GM12878 (cell line): ENCODE measurements at regions not wholly inside any gene's neighbourhood (a gene's known extent, or its start where the extent isn't known, plus 50 kb on each side); places are given as distances from the start of the nearest gene placed in this dataset.
A peak's percentile ranks its signal among the peaks of the same experiment; 100 is the strongest.

Experiments used
- ATAC-seq: fragments of 200-7000 bp; cut with Tn5 transposase; 3 replicates; pipeline ENCODE4 v1.9.1; 2020; ENCODE audit warnings: mild to moderate bottlenecking, moderate library complexity
- BruUV-seq: library from RNA; stranded (reverse); fragments of 400-500 nt; replicated peaks from 2 replicates; lab custom pipeline; 2021; lab: Mats Ljungman, UMichigan
- CTCF ChIA-PET: fragments of 300-600 bp; sonication (Branson Sonifier 250); formaldehyde crosslinking; extraction: SDS; loops from one replicate; lab custom pipeline; 2021; ENCODE audit warnings: inconsistent platforms; lab: Yijun Ruan, JAX
- POLR2A ChIA-PET: fragments of 350-600 bp; formaldehyde crosslinking; extraction: SDS; loops from one replicate; lab custom pipeline; 2021; ENCODE audit warnings: inconsistent platforms; lab: Charles Lee
- RAD21 ChIA-PET: fragments of 300-600 bp; sonication (Branson Sonifier 250); formaldehyde crosslinking; loops from one replicate; lab custom pipeline; 2023; ENCODE audit warnings: antibody characterized with exemption; ENCODE audit not compliant: unreplicated experiment; lab: Charles Lee
- SMC1A ChIA-PET: fragments of 300-600 bp; sonication (Branson Sonifier 250); formaldehyde crosslinking; loops from one replicate; lab custom pipeline; 2023; ENCODE audit not compliant: unreplicated experiment, uncharacterized antibody; lab: Charles Lee
- DNase-seq: peaks from one replicate; pipeline ENCODE4 v3.0.0-alpha.2; 2011; ENCODE audit warnings: low read depth, low spot score
- FAIRE-seq: peaks from 3 replicates; lab custom pipeline; 2011; peaks lifted over from hg19 to GRCh38; lab: Jason Lieb, UNC
- H2AFZ ChIP-seq: 2 replicates; pipeline ENCODE4 v1.6.0; 2011; ENCODE audit warnings: low read depth, low read length, control low read depth; ENCODE audit not compliant: control insufficient read depth
- H3K27ac ChIP-seq: 2 replicates; pipeline ENCODE4 v1.5.1; 2011; ENCODE audit warnings: control low read depth; ENCODE audit not compliant: control insufficient read depth, insufficient read depth
- H3K27me3 ChIP-seq, 2 experiments: replicated peaks in 1 of 2; 2 replicates each; pipeline versions ENCODE4 v1.6.0 to v1.6.1; 2011; ENCODE audit warnings: low read length in 1 of 2; ENCODE audit not compliant: control insufficient read depth in 2 of 2, insufficient read depth in 2 of 2
- H3K36me3 ChIP-seq, 2 experiments: 2 replicates each; pipeline ENCODE4 v1.5.1; 2011; ENCODE audit warnings: low read length in 1 of 2; ENCODE audit not compliant: control insufficient read depth in 2 of 2, insufficient read depth in 2 of 2
- H3K4me1 ChIP-seq: 2 replicates; pipeline ENCODE4 v1.6.1; 2011; ENCODE audit warnings: mild to moderate bottlenecking, low read length, moderate library complexity, mixed read lengths; ENCODE audit not compliant: control insufficient read depth, insufficient read depth
- H3K4me2 ChIP-seq: 2 replicates; pipeline ENCODE4 v1.6.0; 2011; ENCODE audit warnings: control low read depth; ENCODE audit not compliant: control insufficient read depth, insufficient read depth
- H3K4me3 ChIP-seq: fragments of 200-600 bp; sonication (generic); 2 replicates; pipeline ENCODE4 v1.5.1; 2016
- H3K79me2 ChIP-seq: 2 replicates; pipeline ENCODE4 v1.6.0; 2011; ENCODE audit warnings: low read length; ENCODE audit not compliant: control insufficient read depth, insufficient read depth
- H3K9ac ChIP-seq: 2 replicates; pipeline ENCODE4 v1.8.0; 2011; ENCODE audit warnings: low read length, control low read depth, mixed read lengths; ENCODE audit not compliant: control insufficient read depth, insufficient read depth
- H3K9me3 ChIP-seq: replicated peaks from 3 replicates; pipeline ENCODE4 v1.5.1; 2011; ENCODE audit warnings: mild to moderate bottlenecking, low read length; ENCODE audit not compliant: control insufficient read depth, insufficient read depth
- H4K20me1 ChIP-seq: 2 replicates; pipeline ENCODE4 v1.6.0; 2011; ENCODE audit not compliant: control insufficient read depth, insufficient read depth
- E2F8 ChIP-seq: fragments of 450-650 bp; IDR thresholded peaks from 2 replicates; pipeline ENCODE4 v1.6.1; 2018; ENCODE audit warnings: mild to moderate bottlenecking, low read depth, moderate library complexity; ENCODE audit not compliant: partially characterized antibody
- NFIC ChIP-seq: IDR thresholded peaks from 2 replicates; pipeline ENCODE4 v1.6.1; 2012; ENCODE audit warnings: low read depth, mild to moderate bottlenecking, inconsistent platforms, low read length, moderate library complexity
- SPI1 ChIP-seq: IDR thresholded peaks from 2 replicates; pipeline ENCODE4 v1.6.1; 2011; ENCODE audit warnings: low read depth, mild to moderate bottlenecking, low read length, moderate library complexity, borderline replicate concordance; ENCODE audit not compliant: insufficient read depth
- USF1 ChIP-seq: IDR thresholded peaks from 2 replicates; pipeline ENCODE4 v1.6.1; 2011; ENCODE audit warnings: borderline replicate concordance, low read depth, mild to moderate bottlenecking, moderate library complexity, mixed read lengths, low read length; ENCODE audit not compliant: insufficient read depth; ENCODE audit errors: extremely low read length
- ZNF274 ChIP-seq: IDR thresholded peaks from one replicate; pipeline ENCODE4 v1.8.0; 2011; ENCODE audit not compliant: insufficient read length, insufficient read depth
- ZZZ3 ChIP-seq: IDR thresholded peaks from 2 replicates; pipeline ENCODE4 v1.6.1; 2011; ENCODE audit warnings: low read depth; ENCODE audit not compliant: control insufficient read depth, insufficient read length
- WGBS: methylation state at CpG from one replicate; pipeline ENCODE4 v1.1.6; 2016; ENCODE audit warnings: low lambda C conversion rate; ENCODE audit not compliant: insufficient replicate concordance, insufficient coverage; ENCODE audit errors: missing lambda C conversion rate; 5-methylcytosine and 5-hydroxymethylcytosine counted together
- in situ Hi-C: fragments of 300-500 bp; cut with MboI; formaldehyde crosslinking; loops from 9 replicates; pipeline ENCODE4 v1.14.3; 2018; ENCODE audit warnings: mixed read lengths
- intact Hi-C: fragments of 100-400 bp; cut with micrococcal nuclease; formaldehyde crosslinking; loops from one replicate; pipeline ENCODE4 v1.14.2; 2022; ENCODE audit not compliant: unreplicated experiment
- TF ChIP-seq, protein P1 (sequence below): fragments of 450-650 bp; formaldehyde crosslinking; IDR thresholded peaks from 2 replicates; pipeline ENCODE4 v1.4.0; 2020; ENCODE audit warnings: mild to moderate bottlenecking, moderate library complexity
- TF ChIP-seq, protein P2 (sequence below), 3 experiments: IDR thresholded peaks in 2 of 3; conservative IDR thresholded peaks in 1 of 3; 2 replicates each; pipeline ENCODE4 v1.5.1; 2011; ENCODE audit warnings: low read depth in 3 of 3, low read length in 3 of 3, mild to moderate bottlenecking in 3 of 3, control low read depth in 2 of 3, moderate library complexity in 2 of 3, inconsistent platforms in 1 of 3, mixed read lengths in 1 of 3; ENCODE audit not compliant: control insufficient read depth in 2 of 3, insufficient read depth in 1 of 3; ENCODE audit errors: extremely low read depth in 1 of 3

GRCh38 chr2:147092266-147092665, 752.6 kb upstream of the ACVR2A start (continued):
- TF ChIP-seq, protein P1, sequence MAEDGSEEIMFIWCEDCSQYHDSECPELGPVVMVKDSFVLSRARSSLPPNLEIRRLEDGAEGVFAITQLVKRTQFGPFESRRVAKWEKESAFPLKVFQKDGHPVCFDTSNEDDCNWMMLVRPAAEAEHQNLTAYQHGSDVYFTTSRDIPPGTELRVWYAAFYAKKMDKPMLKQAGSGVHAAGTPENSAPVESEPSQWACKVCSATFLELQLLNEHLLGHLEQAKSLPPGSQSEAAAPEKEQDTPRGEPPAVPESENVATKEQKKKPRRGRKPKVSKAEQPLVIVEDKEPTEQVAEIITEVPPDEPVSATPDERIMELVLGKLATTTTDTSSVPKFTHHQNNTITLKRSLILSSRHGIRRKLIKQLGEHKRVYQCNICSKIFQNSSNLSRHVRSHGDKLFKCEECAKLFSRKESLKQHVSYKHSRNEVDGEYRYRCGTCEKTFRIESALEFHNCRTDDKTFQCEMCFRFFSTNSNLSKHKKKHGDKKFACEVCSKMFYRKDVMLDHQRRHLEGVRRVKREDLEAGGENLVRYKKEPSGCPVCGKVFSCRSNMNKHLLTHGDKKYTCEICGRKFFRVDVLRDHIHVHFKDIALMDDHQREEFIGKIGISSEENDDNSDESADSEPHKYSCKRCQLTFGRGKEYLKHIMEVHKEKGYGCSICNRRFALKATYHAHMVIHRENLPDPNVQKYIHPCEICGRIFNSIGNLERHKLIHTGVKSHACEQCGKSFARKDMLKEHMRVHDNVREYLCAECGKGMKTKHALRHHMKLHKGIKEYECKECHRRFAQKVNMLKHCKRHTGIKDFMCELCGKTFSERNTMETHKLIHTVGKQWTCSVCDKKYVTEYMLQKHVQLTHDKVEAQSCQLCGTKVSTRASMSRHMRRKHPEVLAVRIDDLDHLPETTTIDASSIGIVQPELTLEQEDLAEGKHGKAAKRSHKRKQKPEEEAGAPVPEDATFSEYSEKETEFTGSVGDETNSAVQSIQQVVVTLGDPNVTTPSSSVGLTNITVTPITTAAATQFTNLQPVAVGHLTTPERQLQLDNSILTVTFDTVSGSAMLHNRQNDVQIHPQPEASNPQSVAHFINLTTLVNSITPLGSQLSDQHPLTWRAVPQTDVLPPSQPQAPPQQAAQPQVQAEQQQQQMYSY: no peak
- TF ChIP-seq, protein P2, sequence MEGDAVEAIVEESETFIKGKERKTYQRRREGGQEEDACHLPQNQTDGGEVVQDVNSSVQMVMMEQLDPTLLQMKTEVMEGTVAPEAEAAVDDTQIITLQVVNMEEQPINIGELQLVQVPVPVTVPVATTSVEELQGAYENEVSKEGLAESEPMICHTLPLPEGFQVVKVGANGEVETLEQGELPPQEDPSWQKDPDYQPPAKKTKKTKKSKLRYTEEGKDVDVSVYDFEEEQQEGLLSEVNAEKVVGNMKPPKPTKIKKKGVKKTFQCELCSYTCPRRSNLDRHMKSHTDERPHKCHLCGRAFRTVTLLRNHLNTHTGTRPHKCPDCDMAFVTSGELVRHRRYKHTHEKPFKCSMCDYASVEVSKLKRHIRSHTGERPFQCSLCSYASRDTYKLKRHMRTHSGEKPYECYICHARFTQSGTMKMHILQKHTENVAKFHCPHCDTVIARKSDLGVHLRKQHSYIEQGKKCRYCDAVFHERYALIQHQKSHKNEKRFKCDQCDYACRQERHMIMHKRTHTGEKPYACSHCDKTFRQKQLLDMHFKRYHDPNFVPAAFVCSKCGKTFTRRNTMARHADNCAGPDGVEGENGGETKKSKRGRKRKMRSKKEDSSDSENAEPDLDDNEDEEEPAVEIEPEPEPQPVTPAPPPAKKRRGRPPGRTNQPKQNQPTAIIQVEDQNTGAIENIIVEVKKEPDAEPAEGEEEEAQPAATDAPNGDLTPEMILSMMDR (IDR thresholded peaks at IDR 0.05 in 2 of 3, conservative IDR thresholded peaks at IDR 0.05 in 1 of 3; ENCODE audit: control insufficient read depth in 2 of 3, extremely low read depth in 1 of 3, insufficient read depth in 1 of 3, low read depth in 3 of 3, low read length in 3 of 3): no peak

GRCh38 chr2:147091448-147091847, 753.4 kb upstream of the ACVR2A start:
- intact Hi-C loops (no loop called here), in situ Hi-C loops (no loop called here)
- no peak for ATAC-seq
- Histone ChIP-seq H3K27me3 (no peaks in the 10 kb centered on the region), H3K9me3 (no peaks in the 10 kb centered on the region; the same call in 2 of the 3 replicates), H3K9ac (no peak overlapping the region), H3K79me2 (no peaks in the 10 kb centered on the region), H3K36me3 (no peaks in the 10 kb centered on the region), H4K20me1 (no peaks in the 10 kb centered on the region), H3K4me1 (no peaks in the 10 kb centered on the region), H3K27ac (no peak overlapping the region), H3K4me3 (no peak overlapping the region), H2AFZ (no peak overlapping the region), H3K4me2 (no peak overlapping the region)
- ChIA-PET POLR2A (no interaction called here), RAD21 (interaction anchor here (1.0 to 1.9 kb wide), 2 partner anchors 9 to 32 kb away, joined by 6 read pairs; no protein-coding TSS in a partner anchor), CTCF (interaction anchor here (2.1 kb wide), 1 partner anchor 9 kb away, joined by 7 read pairs; no protein-coding TSS in a partner anchor), SMC1A (interaction anchor here (0.7 to 1.7 kb wide), 4 partner anchors 9 to 819 kb away, joined by 3 read pairs; no protein-coding TSS in a partner anchor)
- BruUV-seq: no TSS peak
- FAIRE-seq: no peak
- no peak for DNase-seq
- WGBS: 0% methylated on average over 1 of the region's 1 CpG
- TF ChIP-seq NFIC (no peak), USF1 (no peak), ZZZ3 (no peak), SPI1 (0 out of 2 replicates have a peak, but pooled peaks have one; percentile 52), ZNF274 (no peak), E2F8 (no peak)
